Breast epithelium (tissue), 3 donors: ENCODE measurements at regions not wholly inside any gene's neighbourhood (a gene's known extent, or its start where the extent isn't known, plus 50 kb on each side); places are given as distances from the start of the nearest gene placed in this dataset.

ENCODE experiments used
- CTCF ChIP-seq, 3 donors: fragments of 450-650 bp; IDR thresholded peaks; one replicate each; pipeline ENCODE4 v1.5.1; 2016 to 2017; ENCODE audit warnings: antibody characterized with exemption in 3 of 3, mild to moderate bottlenecking in 3 of 3, moderate library complexity in 3 of 3
- POLR2A ChIP-seq: fragments of 450-650 bp; IDR thresholded peaks from one replicate; pipeline ENCODE4 v1.6.1; 2016; ENCODE audit warnings: antibody characterized with exemption, mild to moderate bottlenecking, moderate library complexity
- POLR2AphosphoS5 ChIP-seq, 3 donors: sonication (generic); formaldehyde crosslinking; IDR thresholded peaks; one replicate each; pipeline ENCODE4 v1.6.1; 2017; ENCODE audit warnings: antibody characterized with exemption in 3 of 3

- TF ChIP-seq CTCF (IDR thresholded peaks at IDR 0.05), result no peak
- TF ChIP-seq POLR2A, result no peak
- TF ChIP-seq POLR2AphosphoS5 (IDR thresholded peaks at IDR 0.05), result no peak
These were observed 375.6 kb downstream of the PDGFC start for GRCh38 chr4:156596026-156596425.
